ENCODE measurements at regions not wholly inside any gene's neighbourhood (a gene's known extent, or its start where the extent isn't known, plus 50 kb on each side); places are given as distances from the start of the nearest gene placed in this dataset.

- DNase-seq (ENCODE audit: low read depth, low spot score): no peak
Measured at GRCh38 chr20:12358655-12359009, 440.9 kb downstream of the BTBD3 start.

DNA sequence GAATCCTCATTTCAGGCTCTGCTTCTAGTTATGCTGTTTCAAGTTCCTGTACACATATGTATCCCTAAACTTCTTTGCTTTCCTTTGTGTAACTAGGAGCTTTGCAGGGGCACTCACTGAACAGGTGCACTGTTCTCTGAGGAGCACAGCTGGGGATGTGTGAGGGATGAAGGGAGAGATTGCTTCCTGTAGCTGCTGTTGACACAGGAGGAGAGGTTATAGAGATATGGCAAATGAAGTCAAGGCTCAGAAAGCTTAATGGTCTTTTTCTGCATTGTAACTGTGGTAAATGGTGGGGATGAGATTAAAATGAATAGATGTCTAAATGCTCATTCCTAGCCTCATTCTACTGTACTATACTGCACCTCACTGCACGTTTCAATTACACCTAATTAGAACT is 454.3 kb downstream of the BTBD3 start:
- no peak for DNase-seq (ENCODE audit: low read depth, low spot score)

GRCh38 chr20:12372557-12372956 is 454.9 kb downstream of the BTBD3 start:
- DNase-seq (ENCODE audit: low read depth, low spot score): no peak

GRCh38 chr20:12375967-12376366 is 458.3 kb downstream of the BTBD3 start:
- DNase-seq (ENCODE audit: low read depth, low spot score): no peak

- DNase-seq (ENCODE audit: low read depth, low spot score): no peak
Measured at GRCh38 chr20:12383821-12384220, 466.1 kb downstream of the BTBD3 start.

GRCh38 chr20:12386821-12387220 is 469.1 kb downstream of the BTBD3 start:
- DNase-seq (ENCODE audit: low read depth, low spot score): no peak

GRCh38 chr20:12391099-12391498 is 473.4 kb downstream of the BTBD3 start:
- DNase-seq (ENCODE audit: low read depth, low spot score): no peak

DNA sequence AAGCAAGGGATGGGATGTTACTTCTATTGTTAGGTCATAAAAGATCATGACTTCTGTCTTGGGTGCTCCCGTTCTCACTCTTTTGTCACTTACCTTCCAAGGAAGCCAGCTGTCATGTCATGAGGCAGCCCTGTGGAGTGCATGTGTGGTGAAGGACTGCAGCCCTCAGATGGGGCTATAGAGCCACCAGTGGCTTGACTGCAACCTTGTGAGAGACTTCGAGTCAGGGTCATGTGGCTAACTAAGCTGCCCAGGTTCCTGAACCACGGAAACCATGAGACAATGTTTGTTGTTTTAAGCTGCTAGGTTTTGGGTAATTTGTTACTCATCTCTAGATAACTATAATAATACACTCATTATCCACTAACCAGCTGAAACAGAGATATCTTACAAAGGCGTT is 477.1 kb downstream of the BTBD3 start:
- DNase-seq (ENCODE audit: low read depth, low spot score): no peak

DNA sequence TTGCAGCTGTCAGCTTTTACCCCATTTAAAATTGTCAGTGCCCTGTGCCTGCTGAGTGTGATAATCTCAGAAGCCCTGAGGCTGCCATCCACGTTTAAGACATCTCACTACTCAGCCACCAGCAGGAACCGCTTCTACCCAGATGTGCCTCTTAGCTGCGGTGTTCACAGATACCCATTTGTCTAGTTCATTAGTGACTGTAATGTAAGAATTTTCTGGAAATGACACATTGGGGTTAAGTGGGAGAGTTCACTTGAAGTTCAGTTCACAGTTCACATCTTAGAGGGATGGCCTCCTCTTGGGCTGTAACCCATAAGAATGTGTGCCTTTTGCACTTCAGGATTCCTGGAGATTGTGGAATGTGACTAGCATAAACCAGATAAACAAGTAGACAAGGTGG is 477.7 kb downstream of the BTBD3 start:
- DNase-seq (ENCODE audit: low read depth, low spot score): no peak

DNA sequence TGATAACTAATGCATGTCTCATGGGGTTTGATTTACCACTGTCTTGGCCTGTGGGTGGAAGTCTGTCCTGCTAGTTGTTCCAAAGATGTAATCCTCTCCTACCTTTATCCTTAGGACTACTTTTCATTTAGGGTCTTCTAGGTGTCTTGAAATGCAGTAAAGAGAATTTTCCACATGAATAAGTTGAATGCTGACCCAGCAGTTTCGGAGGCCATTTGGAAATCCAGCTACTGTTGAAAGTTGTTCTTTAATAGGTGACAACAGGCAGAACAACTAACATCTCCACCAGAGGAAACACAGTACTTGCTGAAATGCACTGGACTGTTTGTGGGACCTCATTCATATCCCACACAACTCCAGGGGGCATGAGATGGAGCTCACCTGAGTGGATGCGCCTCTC is 478.1 kb downstream of the BTBD3 start:
- no peak for DNase-seq (ENCODE audit: low read depth, low spot score)

DNA sequence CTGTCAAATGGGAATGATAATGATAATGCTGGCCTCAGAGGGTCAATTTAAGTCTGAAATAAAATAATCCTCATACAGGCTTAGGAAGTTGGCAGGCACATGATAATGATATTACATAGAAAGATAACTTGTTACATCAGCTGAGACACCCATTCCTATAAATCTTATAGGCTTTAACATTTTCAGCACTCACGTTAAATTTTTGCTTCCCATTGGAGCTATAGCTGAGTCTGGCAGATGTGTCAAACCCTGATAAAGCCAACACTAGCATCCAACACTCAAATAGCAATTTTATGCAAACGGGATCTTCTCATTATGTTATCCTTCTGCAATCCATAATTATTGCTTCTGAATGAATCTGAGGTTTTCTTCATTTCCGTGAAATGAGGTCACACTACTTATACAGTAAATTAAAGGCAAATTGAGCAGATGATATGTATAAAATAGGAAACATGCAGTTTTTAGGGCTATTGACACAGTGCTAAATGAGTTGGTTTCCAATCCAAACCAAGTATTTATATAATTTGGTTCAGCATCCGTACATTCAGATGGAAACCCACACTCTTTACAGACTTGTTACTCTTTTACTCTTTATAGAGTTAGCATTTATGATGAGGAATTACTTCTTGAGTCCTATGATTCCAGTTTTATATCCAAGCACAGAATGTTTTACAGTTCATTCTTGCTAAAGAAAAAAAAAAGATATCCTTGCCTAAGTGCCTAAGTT is 481.6 kb downstream of the BTBD3 start:
- DNase-seq (ENCODE audit: low read depth, low spot score): no peak

- DNase-seq (ENCODE audit: low read depth, low spot score): no peak
Measured at GRCh38 chr20:12404941-12405340, 487.2 kb downstream of the BTBD3 start.

GRCh38 chr20:12406978-12407377 is 489.3 kb downstream of the BTBD3 start:
- no peak for DNase-seq (ENCODE audit: low read depth, low spot score)

- DNase-seq (ENCODE audit: low read depth, low spot score): no peak
Measured at GRCh38 chr20:12409501-12409900, 491.8 kb downstream of the BTBD3 start.

- no peak for DNase-seq (ENCODE audit: low read depth, low spot score)
Measured at GRCh38 chr20:12410783-12411182, 493.1 kb downstream of the BTBD3 start.

DNA sequence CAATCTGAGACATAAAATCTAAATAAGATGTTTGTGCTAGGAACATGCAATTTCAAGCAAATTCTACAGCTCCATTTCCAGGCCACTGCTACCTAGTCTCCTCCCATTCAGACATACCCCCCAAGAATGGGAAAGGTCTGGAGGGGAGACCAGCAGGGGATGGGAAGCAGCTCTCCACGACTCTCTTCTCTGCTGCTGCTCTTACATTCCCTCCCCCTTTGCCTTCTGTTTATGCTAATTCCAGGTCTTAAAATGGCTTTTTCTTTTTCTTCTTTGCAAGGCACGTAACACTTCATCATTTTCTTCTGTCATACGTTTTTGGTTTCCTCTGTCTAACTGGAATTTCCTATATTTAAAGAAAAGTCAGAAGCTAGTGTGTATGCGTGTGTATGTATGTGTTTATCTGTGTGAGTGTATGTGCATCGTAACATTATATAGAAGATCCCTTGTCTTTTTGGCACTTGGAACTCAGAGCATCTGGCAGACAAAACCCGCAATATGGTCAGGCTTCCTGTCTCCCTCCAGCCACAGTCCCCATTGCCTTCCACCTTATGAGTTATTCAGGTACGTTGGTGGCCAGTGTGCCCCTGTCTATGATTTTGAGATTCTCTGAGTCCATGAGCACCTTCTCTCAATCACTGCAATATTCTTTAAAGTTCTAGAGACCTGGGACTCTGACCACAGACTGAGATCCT is 493.7 kb downstream of the BTBD3 start:
- no peak for DNase-seq (ENCODE audit: low read depth, low spot score)

GRCh38 chr20:12413116-12413515 is 495.4 kb downstream of the BTBD3 start:
- DNase-seq (ENCODE audit: low read depth, low spot score): no peak

DNA sequence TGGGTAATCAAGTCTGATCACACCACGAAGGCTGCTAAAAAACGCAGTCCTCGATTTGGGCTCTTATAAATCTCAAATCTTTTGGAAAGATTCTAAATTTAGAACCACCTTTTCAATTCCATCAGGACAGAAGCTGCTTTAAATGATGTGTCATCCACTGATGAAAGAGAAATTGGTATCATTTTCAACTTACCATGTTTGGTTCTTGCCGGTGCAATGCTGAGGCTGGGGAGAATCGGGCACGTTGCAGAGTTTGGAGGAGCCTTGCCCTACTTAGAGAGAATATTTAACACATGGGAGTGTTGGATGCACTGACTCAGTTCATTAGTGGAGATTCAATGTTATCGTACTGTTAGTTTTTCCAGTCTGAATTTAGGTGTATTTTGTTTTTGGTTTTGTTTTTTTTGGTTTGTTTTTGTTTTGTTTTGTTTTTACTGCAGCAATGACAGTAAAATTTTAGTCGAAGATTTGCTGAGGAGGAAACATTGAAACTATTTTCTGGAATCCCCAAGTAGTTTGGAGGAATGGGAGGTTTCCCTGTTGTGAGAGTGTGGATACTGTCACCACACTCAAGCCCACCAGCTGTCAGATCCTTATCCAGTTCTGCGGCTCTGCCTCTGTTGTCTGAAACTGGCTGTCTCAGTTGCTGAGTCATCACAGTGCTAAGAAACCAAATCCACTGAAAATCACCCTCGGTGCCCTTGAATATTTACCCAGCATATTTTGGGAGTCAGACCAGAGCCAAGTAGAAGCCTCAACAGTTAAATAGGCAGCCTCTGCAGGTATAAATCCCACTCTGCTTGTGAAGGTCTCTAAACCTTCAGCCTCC is 497.0 kb downstream of the BTBD3 start:
- no peak for DNase-seq (ENCODE audit: low read depth, low spot score)

DNA sequence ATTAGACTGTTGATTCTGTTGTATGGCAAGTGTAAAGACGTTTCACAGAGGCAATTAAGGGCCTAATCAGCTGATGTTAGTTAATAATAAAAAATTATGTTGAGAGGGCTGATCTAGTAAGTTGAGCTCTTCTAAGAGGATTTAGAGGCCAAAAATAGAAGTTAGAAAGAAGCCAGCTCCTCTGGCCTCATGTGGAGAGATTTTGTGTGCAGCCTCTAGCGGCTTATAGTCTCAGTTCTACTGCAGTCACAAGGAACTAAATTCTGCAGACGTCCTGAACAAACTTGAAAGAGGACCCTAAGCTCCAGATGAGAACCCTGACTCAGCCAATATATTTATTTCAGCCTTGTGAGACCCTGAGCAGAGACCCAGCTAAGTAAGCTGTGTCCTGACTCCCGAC is 498.6 kb downstream of the BTBD3 start:
- DNase-seq (ENCODE audit: low read depth, low spot score): no peak

DNA sequence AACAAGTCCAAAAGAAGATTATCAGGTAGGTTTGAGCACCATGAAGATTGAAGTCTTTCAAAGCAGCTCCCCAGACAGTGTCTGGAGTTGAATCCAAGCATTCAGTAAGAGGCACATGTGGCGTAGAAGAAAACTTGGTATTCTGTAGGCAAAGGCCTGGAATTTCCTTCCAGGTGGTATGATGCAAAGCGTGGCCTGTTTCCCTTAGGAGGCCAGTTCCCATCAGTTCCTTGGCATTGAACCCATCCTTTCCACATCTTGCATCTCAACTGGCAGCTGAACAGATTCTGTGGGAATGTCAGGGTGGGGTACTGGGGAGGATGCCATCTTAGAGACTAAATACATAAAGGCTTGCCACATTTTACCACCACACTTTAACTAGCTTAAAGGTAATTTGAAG is 516.0 kb downstream of the BTBD3 start:
- no peak for DNase-seq (ENCODE audit: low read depth, low spot score)

- no peak for DNase-seq (ENCODE audit: low read depth, low spot score)
Measured at GRCh38 chr20:12434672-12435071, 517.0 kb downstream of the BTBD3 start.

DNA sequence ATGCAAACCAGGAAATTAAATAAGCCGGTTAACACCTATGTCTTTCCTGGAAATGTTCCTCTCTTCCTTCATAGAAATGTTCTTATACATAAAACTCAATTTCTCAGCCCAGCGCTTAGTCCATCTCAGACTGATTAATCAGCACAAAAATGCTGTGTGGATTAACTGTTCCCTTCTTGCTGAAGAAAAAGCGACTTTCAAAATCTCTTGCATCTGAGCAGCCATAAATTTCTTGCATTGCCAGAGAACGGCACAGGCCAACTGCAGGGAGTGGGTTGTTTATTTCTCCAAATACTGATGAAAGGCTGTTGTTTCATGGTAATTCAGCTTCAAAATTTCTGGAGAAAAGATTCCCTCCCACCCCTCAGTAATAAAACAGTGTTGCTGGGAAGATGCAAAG is 517.6 kb downstream of the BTBD3 start:
- DNase-seq (ENCODE audit: low read depth, low spot score): no peak

- no peak for DNase-seq (ENCODE audit: low read depth, low spot score)
Measured at GRCh38 chr20:12453711-12454110, 536.0 kb downstream of the BTBD3 start.
